Right atrium auricular region (tissue), 2 donors: ENCODE measurements at regions not wholly inside any gene's neighbourhood (a gene's known extent, or its start where the extent isn't known, plus 50 kb on each side); places are given as distances from the start of the nearest gene placed in this dataset.

ENCODE experiments used
- DNase-seq: peaks from one replicate; pipeline ENCODE4 v3.0.0-alpha.2; 2019; ENCODE audit warnings: low spot score
- H3K27ac ChIP-seq, 2 donors: fragments of 200-600 bp; sonication (generic); 1 replicate in 1 of 2; 2 replicates in 1 of 2; pipeline ENCODE4 v1.5.1; 2016 to 2019
- H3K27me3 ChIP-seq, 2 donors: fragments of 200-600 bp; sonication (generic); one replicate each; pipeline versions ENCODE4 v1.5.1 to v1.6.0; 2017 to 2019
- H3K36me3 ChIP-seq: fragments of 200-600 bp; sonication (generic); one replicate; pipeline ENCODE4 v1.5.1; 2016
- H3K4me1 ChIP-seq, 2 donors: fragments of 200-600 bp; sonication (generic); one replicate each; pipeline versions ENCODE4 v1.5.1 to v1.6.0; 2017 to 2019
- H3K4me3 ChIP-seq, 2 donors: fragments of 200-600 bp; sonication (generic); 1 replicate in 1 of 2; 2 replicates in 1 of 2; pipeline ENCODE4 v1.5.1; 2017 to 2019; ENCODE audit warnings: mild to moderate bottlenecking in 1 of 2, moderate library complexity in 1 of 2
- H3K9me3 ChIP-seq, 2 donors: fragments of 200-600 bp; sonication (generic); one replicate each; pipeline ENCODE4 v1.5.1; 2019
- CTCF ChIP-seq, 2 donors: fragments of 200-600 bp; sonication (generic); IDR thresholded peaks; one replicate each; pipeline ENCODE4 v1.5.1; 2019; ENCODE audit warnings: antibody characterized with exemption in 2 of 2

- DNase-seq, result no peak
- no peaks in the 10 kb centered on the region for H3K27me3 ChIP-seq
- H3K27ac ChIP-seq, result no peak overlapping the region
- no peak for TF ChIP-seq CTCF (IDR thresholded peaks at IDR 0.05)
- H3K4me3 ChIP-seq, result no peak overlapping the region
- no peaks in the 10 kb centered on the region for H3K9me3 ChIP-seq
- H3K36me3 ChIP-seq, result no peaks in the 10 kb centered on the region
- no peaks in the 10 kb centered on the region for H3K4me1 ChIP-seq
Observed at GRCh38 chr7:53756946-53757345, 721.5 kb downstream of the POM121L12 start.

DNA sequence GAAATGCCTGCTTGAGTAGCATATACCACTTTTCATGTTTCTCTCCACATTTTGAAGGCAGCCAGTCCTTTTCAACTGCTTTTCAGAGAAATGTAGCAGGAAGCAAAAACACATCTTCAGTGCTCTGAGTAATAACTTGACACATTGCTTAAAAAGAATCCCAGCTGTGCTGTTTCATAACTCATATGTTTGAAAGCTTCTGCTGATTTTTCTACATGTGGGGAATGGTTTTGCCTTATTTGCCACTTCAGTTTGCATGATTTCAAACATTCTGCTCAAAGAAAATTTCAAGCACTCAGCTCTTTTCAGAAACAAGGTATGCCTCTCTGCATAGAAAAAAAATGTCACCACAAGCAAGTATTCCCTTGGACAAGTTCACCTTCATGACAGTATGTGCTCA is 732.8 kb downstream of the POM121L12 start:
- Histone ChIP-seq H3K36me3 (no peaks in the 10 kb centered on the region), H3K27ac (no peak overlapping the region), H3K4me3 (no peak overlapping the region), H3K9me3 (no peaks in the 10 kb centered on the region), H3K4me1 (no peaks in the 10 kb centered on the region), H3K27me3 (no peaks in the 10 kb centered on the region)
- DNase-seq, result no peak
- TF ChIP-seq CTCF (IDR thresholded peaks at IDR 0.05), result no peak

- Histone ChIP-seq H3K27ac (no peak overlapping the region), H3K36me3 (no peaks in the 10 kb centered on the region), H3K27me3 (no peaks in the 10 kb centered on the region), H3K4me3 (no peak overlapping the region), H3K9me3 (no peaks in the 10 kb centered on the region), H3K4me1 (no peaks in the 10 kb centered on the region)
- TF ChIP-seq CTCF (IDR thresholded peaks at IDR 0.05), result no peak
- no peak for DNase-seq
Observed at GRCh38 chr7:53771701-53772100, 736.3 kb downstream of the POM121L12 start.

- H3K27me3 ChIP-seq, result no peaks in the 10 kb centered on the region
- no peak overlapping the region for H3K27ac ChIP-seq
- no peaks in the 10 kb centered on the region for H3K36me3 ChIP-seq
- TF ChIP-seq CTCF (IDR thresholded peaks at IDR 0.05), result no peak
- no peak overlapping the region for H3K4me3 ChIP-seq
- H3K9me3 ChIP-seq, result no peaks in the 10 kb centered on the region
- H3K4me1 ChIP-seq, result no peaks in the 10 kb centered on the region
- DNase-seq, result no peak
Observed at GRCh38 chr7:53776323-53776722, 740.9 kb downstream of the POM121L12 start.

GRCh38 chr7:53789741-53790140 is 752.4 kb upstream of the VSTM2A start:
- TF ChIP-seq CTCF (IDR thresholded peaks at IDR 0.05), result no peak
- Histone ChIP-seq H3K27me3 (no peaks in the 10 kb centered on the region), H3K27ac (no peak overlapping the region), H3K4me1 (no peaks in the 10 kb centered on the region), H3K4me3 (no peak overlapping the region), H3K36me3 (no peaks in the 10 kb centered on the region), H3K9me3 (peaks cover 0 to 3% of the 10 kb centered on the region in 2 donors)
- DNase-seq, result no peak

DNA sequence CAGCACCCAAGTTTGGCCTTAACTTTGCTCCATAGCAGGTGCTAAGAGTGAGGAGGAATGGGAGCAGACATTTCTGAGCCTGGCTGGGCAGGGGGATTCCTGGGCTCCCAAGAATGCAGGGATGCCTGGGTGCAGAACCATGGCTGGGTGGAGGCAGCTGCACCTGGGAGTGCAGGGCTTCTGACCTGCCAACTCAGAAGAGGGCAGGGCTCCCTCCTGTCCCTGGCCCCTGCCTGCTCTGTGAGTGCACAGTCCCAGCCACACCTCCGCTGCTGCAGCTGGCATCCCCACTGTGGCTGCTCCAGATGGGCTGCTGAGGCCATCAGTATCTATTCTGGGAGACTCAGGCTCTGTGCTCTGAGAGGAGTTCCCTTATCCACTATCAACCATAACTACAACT is 747.4 kb upstream of the VSTM2A start:
- DNase-seq, result no peak

More for the DNA sequence above, 747.4 kb upstream of the VSTM2A start:
- Histone ChIP-seq H3K4me3 (no peak overlapping the region), H3K27ac (no peak overlapping the region), H3K4me1 (no peaks in the 10 kb centered on the region), H3K27me3 (no peaks in the 10 kb centered on the region), H3K9me3 (no peaks in the 10 kb centered on the region), H3K36me3 (no peaks in the 10 kb centered on the region)
- no peak for TF ChIP-seq CTCF (IDR thresholded peaks at IDR 0.05)
